Ovary (tissue), 3 donors: ENCODE measurements at regions not wholly inside any gene's neighbourhood (a gene's known extent, or its start where the extent isn't known, plus 50 kb on each side); places are given as distances from the start of the nearest gene placed in this dataset.

Experiments
- EP300 ChIP-seq: sonication (generic); formaldehyde crosslinking; IDR thresholded peaks from one replicate; pipeline ENCODE4 v1.6.1; 2017; ENCODE audit warnings: antibody characterized with exemption
- POLR2A ChIP-seq: fragments of 450-650 bp; IDR thresholded peaks from one replicate; pipeline ENCODE4 v1.6.1; 2017; ENCODE audit warnings: antibody characterized with exemption, mild to moderate bottlenecking, moderate library complexity
- TF ChIP-seq, protein P1 (sequence below), 3 donors: fragments of 450-650 bp in 2 of 3; fragments of 200-600 bp in 1 of 3; IDR thresholded peaks; one replicate each; pipeline versions ENCODE4 v1.5.1 to v1.8.0; 2016 to 2022; ENCODE audit warnings: antibody characterized with exemption in 3 of 3, mild to moderate bottlenecking in 1 of 3
- donor health status: DM: no; HTN: no; CAD: no.

DNA sequence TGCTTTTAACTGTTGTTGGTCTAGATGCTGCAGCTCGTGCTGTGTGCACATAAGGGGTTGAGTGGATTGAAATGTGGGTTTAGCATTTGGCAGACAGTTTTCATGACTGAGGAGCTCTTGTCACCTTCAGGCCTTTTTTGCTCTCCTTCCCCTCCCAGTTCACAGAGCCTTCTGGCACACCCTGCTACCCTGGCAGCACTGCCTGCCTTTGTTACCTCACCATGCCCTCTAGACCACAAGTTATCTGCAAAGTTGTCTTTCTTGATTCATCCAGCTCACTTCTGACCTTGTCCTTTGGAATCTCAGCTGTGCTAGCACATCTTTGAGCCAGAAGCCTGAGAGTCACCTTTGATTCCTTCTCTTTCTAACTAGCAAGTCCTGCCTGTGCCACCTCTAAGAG lies 348.9 kb upstream of the ZFP64 start:
- TF ChIP-seq, protein P1, sequence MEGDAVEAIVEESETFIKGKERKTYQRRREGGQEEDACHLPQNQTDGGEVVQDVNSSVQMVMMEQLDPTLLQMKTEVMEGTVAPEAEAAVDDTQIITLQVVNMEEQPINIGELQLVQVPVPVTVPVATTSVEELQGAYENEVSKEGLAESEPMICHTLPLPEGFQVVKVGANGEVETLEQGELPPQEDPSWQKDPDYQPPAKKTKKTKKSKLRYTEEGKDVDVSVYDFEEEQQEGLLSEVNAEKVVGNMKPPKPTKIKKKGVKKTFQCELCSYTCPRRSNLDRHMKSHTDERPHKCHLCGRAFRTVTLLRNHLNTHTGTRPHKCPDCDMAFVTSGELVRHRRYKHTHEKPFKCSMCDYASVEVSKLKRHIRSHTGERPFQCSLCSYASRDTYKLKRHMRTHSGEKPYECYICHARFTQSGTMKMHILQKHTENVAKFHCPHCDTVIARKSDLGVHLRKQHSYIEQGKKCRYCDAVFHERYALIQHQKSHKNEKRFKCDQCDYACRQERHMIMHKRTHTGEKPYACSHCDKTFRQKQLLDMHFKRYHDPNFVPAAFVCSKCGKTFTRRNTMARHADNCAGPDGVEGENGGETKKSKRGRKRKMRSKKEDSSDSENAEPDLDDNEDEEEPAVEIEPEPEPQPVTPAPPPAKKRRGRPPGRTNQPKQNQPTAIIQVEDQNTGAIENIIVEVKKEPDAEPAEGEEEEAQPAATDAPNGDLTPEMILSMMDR (IDR thresholded peaks at IDR 0.05), result no peak
- TF ChIP-seq EP300 (no peak), POLR2A (no peak)
